ENCODE measurements at regions not wholly inside any gene's neighbourhood (a gene's known extent, or its start where the extent isn't known, plus 50 kb on each side); places are given as distances from the start of the nearest gene placed in this dataset.
A peak's percentile ranks its signal among the peaks of the same experiment; 100 is the strongest.
"Not testable (repeated sequence)": the region's sequence is repeated elsewhere in the genome, so short reads cannot be mapped to it uniquely, and the experiment has no call there.

DNA sequence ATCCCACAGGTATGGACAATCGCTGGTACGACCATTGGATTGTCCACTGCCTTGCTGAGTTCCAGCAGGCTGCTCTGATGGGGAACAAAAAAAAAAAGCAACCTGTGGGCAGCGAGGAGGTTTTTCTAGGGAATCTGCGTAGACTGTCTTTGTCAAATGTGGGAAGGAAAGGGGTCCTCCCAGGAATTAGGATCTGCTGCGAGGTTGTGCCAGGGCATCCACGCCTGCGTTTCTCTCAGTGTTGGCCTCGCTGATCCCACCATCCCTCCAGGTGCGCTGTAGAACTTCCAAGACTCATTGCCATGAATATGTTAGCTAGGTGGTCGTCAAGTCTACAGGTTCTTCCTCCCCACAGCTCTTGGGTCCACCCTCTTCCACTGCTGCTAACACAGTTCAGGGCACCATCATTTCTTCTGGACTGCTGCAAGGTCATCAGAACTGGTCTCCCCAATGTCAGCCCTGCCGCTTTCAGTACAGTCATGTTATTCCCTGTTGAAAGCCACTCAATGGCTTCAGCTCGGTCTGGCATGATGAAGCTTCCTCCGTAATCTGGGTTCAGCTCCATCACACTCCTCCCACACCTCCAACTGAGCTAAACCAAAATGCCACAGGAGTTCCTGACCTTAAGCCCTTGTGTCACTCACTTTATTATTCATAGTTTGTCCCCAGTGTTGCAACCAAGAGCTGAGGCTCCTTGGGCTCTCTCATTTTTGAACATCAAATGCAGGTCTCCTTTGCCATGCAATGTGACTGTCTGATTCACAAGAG lies 79.5 kb upstream of the DMRT1 start:
- DNase-seq (ENCODE audit: low spot score in 2 of 2) = no peak
- 93 to 98% methylated on average over 13 of the region's 13 CpGs for WGBS, 2 donors
- intact Hi-C loops (cut with DNase I; ENCODE audit: low total_unique reads) = loop anchor here (5.0 kb wide), 1 partner anchor 150 kb away; no protein-coding TSS in a partner anchor
- H3K4me3 ChIP-seq (ENCODE audit: low read depth, poor library complexity, severe bottlenecking) = no peak overlapping the region
- no peak for TF ChIP-seq POLR2A (IDR thresholded peaks at IDR 0.05)
- TF ChIP-seq, protein P1, sequence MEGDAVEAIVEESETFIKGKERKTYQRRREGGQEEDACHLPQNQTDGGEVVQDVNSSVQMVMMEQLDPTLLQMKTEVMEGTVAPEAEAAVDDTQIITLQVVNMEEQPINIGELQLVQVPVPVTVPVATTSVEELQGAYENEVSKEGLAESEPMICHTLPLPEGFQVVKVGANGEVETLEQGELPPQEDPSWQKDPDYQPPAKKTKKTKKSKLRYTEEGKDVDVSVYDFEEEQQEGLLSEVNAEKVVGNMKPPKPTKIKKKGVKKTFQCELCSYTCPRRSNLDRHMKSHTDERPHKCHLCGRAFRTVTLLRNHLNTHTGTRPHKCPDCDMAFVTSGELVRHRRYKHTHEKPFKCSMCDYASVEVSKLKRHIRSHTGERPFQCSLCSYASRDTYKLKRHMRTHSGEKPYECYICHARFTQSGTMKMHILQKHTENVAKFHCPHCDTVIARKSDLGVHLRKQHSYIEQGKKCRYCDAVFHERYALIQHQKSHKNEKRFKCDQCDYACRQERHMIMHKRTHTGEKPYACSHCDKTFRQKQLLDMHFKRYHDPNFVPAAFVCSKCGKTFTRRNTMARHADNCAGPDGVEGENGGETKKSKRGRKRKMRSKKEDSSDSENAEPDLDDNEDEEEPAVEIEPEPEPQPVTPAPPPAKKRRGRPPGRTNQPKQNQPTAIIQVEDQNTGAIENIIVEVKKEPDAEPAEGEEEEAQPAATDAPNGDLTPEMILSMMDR (IDR thresholded peaks at IDR 0.05) = no peak

DNA sequence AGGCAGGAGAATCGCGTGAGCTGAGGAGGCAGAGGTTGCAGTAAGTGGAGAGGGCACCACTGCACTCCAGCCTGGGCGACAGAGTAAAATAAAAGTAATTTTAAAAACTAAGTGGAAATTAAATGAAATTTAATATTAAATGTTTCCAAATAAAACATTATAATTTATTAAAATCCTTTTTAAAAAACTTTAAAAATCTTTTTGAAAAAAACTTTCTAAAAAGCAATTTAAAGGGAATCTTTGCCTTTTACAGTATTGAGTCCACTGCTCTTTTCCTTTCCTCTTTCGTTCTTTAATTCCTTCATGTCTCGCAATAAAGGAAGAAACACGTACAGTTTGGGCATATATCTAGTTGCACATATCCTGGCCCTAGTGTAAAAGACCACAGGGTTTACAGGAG lies 77.8 kb upstream of the DMRT1 start:
- intact Hi-C loops (cut with DNase I; ENCODE audit: low total_unique reads) = loop anchor here (5.0 kb wide), 1 partner anchor 151 kb away; no protein-coding TSS in a partner anchor
- 57 to 64% methylated on average over 6 of the region's 6 CpGs for WGBS, 2 donors
- TF ChIP-seq POLR2A (IDR thresholded peaks at IDR 0.05) = no peak
- TF ChIP-seq, protein P1 (IDR thresholded peaks at IDR 0.05) = no peak
- DNase-seq (ENCODE audit: low spot score in 2 of 2) = no peak
- H3K4me3 ChIP-seq (ENCODE audit: low read depth, poor library complexity, severe bottlenecking) = no peak overlapping the region

DNA sequence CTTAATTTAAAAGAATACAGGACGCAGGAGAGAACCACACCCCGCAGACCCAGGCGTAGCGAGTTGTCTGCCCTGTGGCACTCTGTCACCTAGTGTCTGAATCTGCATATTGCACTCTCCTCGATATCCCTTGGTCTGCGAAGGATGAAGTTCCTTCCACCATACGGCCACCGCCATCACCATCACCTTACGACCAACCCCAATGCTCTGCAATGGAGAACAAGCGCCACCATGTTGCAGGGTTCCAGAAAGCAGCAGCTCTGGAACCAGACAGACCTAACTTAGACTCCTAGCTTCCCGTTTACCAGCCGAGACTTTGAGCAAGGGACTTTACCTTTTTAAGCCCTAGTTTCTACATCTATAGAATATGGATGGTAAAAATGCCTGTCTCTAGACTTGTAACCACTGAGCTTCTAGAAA lies 77.4 kb upstream of the DMRT1 start:
- no peak overlapping the region for H3K4me3 ChIP-seq (ENCODE audit: low read depth, poor library complexity, severe bottlenecking)
- intact Hi-C loops (cut with DNase I; ENCODE audit: low total_unique reads) = loop anchor here (5.0 kb wide), 1 partner anchor 152 kb away; no protein-coding TSS in a partner anchor
- 22 to 28% methylated on average over 8 to 12 of the region's 12 CpGs for WGBS, 2 donors
- DNase-seq (ENCODE audit: low spot score in 2 of 2) = peak; percentile 62 to 91
- TF ChIP-seq, protein P1 (IDR thresholded peaks at IDR 0.05) = peak in 1 of 3 donors; percentile 80
- TF ChIP-seq POLR2A (IDR thresholded peaks at IDR 0.05) = no peak

DNA sequence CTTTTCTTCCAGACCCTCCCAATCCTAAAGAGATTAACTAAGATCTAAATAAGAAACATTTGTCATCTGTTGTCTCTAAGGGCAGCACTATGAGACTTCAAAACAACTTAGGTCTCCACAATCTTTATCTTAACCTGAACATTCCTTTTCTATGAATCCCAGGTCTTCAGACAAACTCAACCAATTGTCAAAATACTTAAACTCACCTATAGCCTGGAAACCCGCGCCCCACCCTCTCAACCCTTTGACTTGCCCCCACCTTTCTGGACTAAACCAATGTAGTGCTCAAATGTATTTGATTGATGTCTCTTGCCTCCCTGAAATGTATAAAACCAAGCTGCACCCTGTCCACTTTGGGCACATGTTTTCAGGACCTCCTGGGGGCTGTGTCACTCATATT lies 76.5 kb upstream of the DMRT1 start:
- DNase-seq (ENCODE audit: low spot score in 2 of 2) = peak in 1 of 2 donors; percentile 48
- no peak overlapping the region for H3K4me3 ChIP-seq (ENCODE audit: low read depth, poor library complexity, severe bottlenecking)
- 88 to 92% methylated on average over 2 of the region's 2 CpGs for WGBS, 2 donors
- intact Hi-C loops (cut with DNase I; ENCODE audit: low total_unique reads) = loop anchor here (5.0 kb wide), 1 partner anchor 153 kb away; no protein-coding TSS in a partner anchor
- no peak for TF ChIP-seq POLR2A (IDR thresholded peaks at IDR 0.05)
- TF ChIP-seq, protein P1 (IDR thresholded peaks at IDR 0.05) = no peak

DNA sequence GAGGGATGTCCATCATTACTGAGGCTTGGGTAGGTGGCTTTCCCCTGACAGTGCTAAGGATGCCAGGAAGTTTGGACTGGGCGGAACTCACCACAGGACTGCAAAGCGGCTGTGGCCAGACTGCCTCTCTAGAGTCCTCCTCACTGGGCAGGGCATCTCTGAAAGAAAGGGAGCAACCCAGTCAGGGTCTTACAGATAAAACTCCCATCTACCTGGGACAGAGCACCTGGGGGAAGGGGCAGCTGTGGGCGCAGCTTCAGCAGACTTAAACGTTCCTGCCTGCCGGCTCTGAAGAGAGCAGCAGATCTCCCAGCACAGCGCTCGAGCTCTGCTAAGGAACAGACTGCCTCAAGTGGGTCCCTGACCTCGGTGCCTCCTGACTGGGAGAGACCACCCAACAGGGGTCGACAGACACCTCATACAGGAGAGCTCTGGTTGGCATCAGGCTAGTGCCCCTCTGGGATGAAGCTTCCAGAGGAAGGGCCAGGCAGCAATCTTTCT lies 74.4 kb upstream of the DMRT1 start:
- 90 to 97% methylated on average over 9 of the region's 9 CpGs for WGBS, 2 donors
- DNase-seq (ENCODE audit: low spot score in 2 of 2) = peak in 1 of 2 donors; percentile 58
- H3K4me3 ChIP-seq (ENCODE audit: low read depth, poor library complexity, severe bottlenecking); intact Hi-C loops (cut with DNase I; ENCODE audit: low total_unique reads): not testable (repeated sequence)

DNA sequence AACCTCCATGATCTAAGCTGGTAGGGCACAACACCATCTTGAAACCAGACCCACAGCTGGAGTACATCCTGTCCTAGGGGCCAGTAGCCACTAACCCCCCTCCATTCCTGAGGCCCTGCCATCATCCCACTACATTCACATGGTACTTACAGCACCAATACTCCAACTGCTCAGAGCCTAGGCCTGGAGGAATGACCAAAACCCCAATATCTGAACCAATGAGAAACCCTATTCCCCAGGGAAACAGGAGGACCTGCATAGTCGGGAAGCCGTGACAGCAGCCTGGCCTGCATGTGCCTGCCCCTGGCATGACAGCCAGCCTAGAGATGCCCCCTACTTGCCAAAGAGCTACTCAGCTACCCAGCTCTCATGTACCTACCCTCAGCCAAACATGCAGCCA lies 65.4 kb upstream of the DMRT1 start:
- intact Hi-C loops (cut with DNase I; ENCODE audit: low total_unique reads) = no loop called here
- 88 to 90% methylated on average over 2 of the region's 2 CpGs for WGBS, 2 donors
- DNase-seq (ENCODE audit: low spot score in 2 of 2) = peak in 1 of 2 donors; percentile 61
- TF ChIP-seq, protein P1 (IDR thresholded peaks at IDR 0.05) = no peak
- TF ChIP-seq POLR2A (IDR thresholded peaks at IDR 0.05) = no peak
- H3K4me3 ChIP-seq (ENCODE audit: low read depth, poor library complexity, severe bottlenecking) = no peak overlapping the region

All from lower leg skin (tissue), 4 donors.